HG02870 (cell line): ENCODE measurements at regions not wholly inside any gene's neighbourhood (a gene's known extent, or its start where the extent isn't known, plus 50 kb on each side); places are given as distances from the start of the nearest gene placed in this dataset.

Experiments used
- ATAC-seq: cut with Tn5 transposase; IDR thresholded peaks from one replicate; pipeline ENCODE4 v1.9.1; 2021; ENCODE audit warnings: mild to moderate bottlenecking, moderate library complexity; ENCODE audit not compliant: unreplicated experiment

- no peak for ATAC-seq
These were observed 251.7 kb upstream of the TBX3 start for GRCh38 chr12:114935658-114936057.

GRCh38 chr12:114933428-114934160 is 249.6 kb upstream of the TBX3 start:
- no peak for ATAC-seq

GRCh38 chr12:114932806-114933205 is 248.8 kb upstream of the TBX3 start:
- ATAC-seq, result no peak

GRCh38 chr12:114931025-114931424 is 247.1 kb upstream of the TBX3 start:
- ATAC-seq, result no peak

- no peak for ATAC-seq
These were observed 242.4 kb upstream of the TBX3 start for GRCh38 chr12:114926341-114926740.

- no peak for ATAC-seq
These were observed 241.0 kb upstream of the TBX3 start for GRCh38 chr12:114924946-114925475.

GRCh38 chr12:114921781-114922180 is 237.8 kb upstream of the TBX3 start:
- no peak for ATAC-seq

GRCh38 chr12:114920771-114921554 is 237.0 kb upstream of the TBX3 start:
- ATAC-seq, result no peak

- ATAC-seq, result no peak
These were observed 235.5 kb upstream of the TBX3 start for GRCh38 chr12:114919479-114919878.

- ATAC-seq, result no peak
These were observed 234.7 kb upstream of the TBX3 start for GRCh38 chr12:114918535-114919233.

- ATAC-seq, result no peak
These were observed 234.0 kb upstream of the TBX3 start for GRCh38 chr12:114917953-114918352.

GRCh38 chr12:114917307-114917706 is 233.3 kb upstream of the TBX3 start:
- no peak for ATAC-seq

- ATAC-seq, result no peak
These were observed 232.6 kb upstream of the TBX3 start for GRCh38 chr12:114916541-114916940.

GRCh38 chr12:114916124-114916523 is 232.1 kb upstream of the TBX3 start:
- no peak for ATAC-seq

- no peak for ATAC-seq
These were observed 230.2 kb upstream of the TBX3 start for GRCh38 chr12:114913871-114914801.

GRCh38 chr12:114912811-114913210 is 228.8 kb upstream of the TBX3 start:
- no peak for ATAC-seq

GRCh38 chr12:114911196-114911595 is 227.2 kb upstream of the TBX3 start:
- ATAC-seq, result no peak

- no peak for ATAC-seq
These were observed 220.5 kb upstream of the TBX3 start for GRCh38 chr12:114904254-114905003.

GRCh38 chr12:114903083-114903691 is 219.2 kb upstream of the TBX3 start:
- no peak for ATAC-seq
